ENCODE measurements at regions not wholly inside any gene's neighbourhood (a gene's known extent, or its start where the extent isn't known, plus 50 kb on each side); places are given as distances from the start of the nearest gene placed in this dataset.

GRCh38 chr9:117869287-117869686 is 165.1 kb downstream of the TLR4 start:
- TF ChIP-seq CTCF (conservative IDR thresholded peaks at IDR 0.05; ENCODE audit: low read length) (no peak), EZH2phosphoT487 (IDR thresholded peaks at IDR 0.05; ENCODE audit: borderline replicate concordance) (no peak)
